ENCODE measurements at regions not wholly inside any gene's neighbourhood (a gene's known extent, or its start where the extent isn't known, plus 50 kb on each side); places are given as distances from the start of the nearest gene placed in this dataset.

DNA sequence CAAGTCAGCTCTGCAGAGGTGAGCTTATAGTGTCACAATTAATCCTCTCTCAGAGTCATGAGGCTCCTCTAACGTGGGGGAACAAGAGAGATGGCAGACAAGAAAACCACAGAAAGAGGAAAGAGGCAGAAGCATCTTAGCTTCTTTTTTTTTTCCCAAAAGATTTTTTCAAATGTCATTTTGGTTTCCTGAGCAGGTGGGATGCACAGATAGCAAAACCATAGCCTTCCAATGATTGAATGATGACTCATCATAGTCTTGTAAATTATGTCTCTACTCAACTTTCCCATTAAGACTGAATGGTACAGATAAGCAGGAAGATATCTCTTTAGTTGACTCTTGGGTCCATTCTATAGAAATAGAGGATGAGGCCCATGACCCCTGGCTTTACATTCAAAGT, 162.8 kb upstream of the ZFHX3 start:
- Histone ChIP-seq H3K23ac (ENCODE audit: low read length in 2 of 2) (no peak overlapping the region), H3K4ac (ENCODE audit: low read depth in 1 of 2, low read length in 2 of 2) (no peak overlapping the region), H3K4me1 (ENCODE audit: control insufficient read depth, insufficient read depth, low read depth, low read length) (no peaks in the 10 kb centered on the region), H2BK15ac (ENCODE audit: low read depth, poor library complexity, severe bottlenecking) (no peak overlapping the region), H2BK5ac (ENCODE audit: low read depth, low read length, poor library complexity, severe bottlenecking) (no peak overlapping the region), H3K79me1 (replicated peaks; ENCODE audit: low read length, poor library complexity, severe bottlenecking) (no peaks in the 10 kb centered on the region), H4K8ac (ENCODE audit: low read length) (no peak overlapping the region), H3K14ac (ENCODE audit: low read length in 2 of 2) (no peak overlapping the region), H2AFZ (ENCODE audit: low read depth, low read length) (no peak overlapping the region), H3K36me3 (ENCODE audit: control insufficient read depth in 1 of 2, insufficient read depth in 2 of 2, low read depth in 1 of 2, low read length in 2 of 2) (no peaks in the 10 kb centered on the region), H3K27me3 (ENCODE audit: control insufficient read depth in 1 of 2, insufficient read depth in 1 of 2, low read length in 2 of 2) (no peaks in the 10 kb centered on the region), H3K18ac (ENCODE audit: low read depth in 1 of 2, low read length in 2 of 2) (no peak overlapping the region), H2AK5ac (ENCODE audit: low read length, severe bottlenecking) (no peak overlapping the region), H3K4me3 (ENCODE audit: insufficient read depth in 1 of 2, low read depth in 1 of 2, low read length in 2 of 2) (no peak overlapping the region), H3K9me3 (ENCODE audit: control insufficient read depth, low read length) (no peaks in the 10 kb centered on the region), H3K27ac (ENCODE audit: low read length, poor library complexity, severe bottlenecking) (no peak overlapping the region), H3K9ac (ENCODE audit: low read length) (no peak overlapping the region), H4K91ac (ENCODE audit: low read length) (no peak overlapping the region), H3K4me2 (ENCODE audit: low read length, poor library complexity, severe bottlenecking) (no peak overlapping the region), H2BK12ac (ENCODE audit: low read length in 2 of 2) (no peak overlapping the region), H2BK120ac (ENCODE audit: low read depth, low read length) (no peak overlapping the region)
- no peak for DNase-seq
- WGBS = 63% methylated on average over 1 of the region's 1 CpG

DNA sequence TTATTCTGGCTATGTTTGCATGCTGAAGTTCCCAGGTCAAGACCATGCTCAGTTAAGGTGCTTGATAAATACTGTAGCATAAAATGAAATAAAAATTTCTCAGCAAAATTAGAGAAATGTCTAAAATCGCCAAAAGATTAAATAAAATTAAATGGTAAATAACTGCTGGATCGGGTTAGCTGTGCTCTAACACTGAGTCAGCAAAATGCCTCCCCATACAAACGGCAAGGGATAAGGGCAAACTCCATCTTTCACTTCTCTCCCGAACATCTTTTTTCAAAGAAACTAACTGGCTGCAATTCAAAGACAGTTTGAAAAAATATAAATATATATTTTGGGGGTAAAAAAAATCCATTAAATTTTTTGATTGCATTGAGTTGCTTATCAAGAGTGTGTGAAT, 162.2 kb upstream of the ZFHX3 start:
- no peak overlapping the region for H2AFZ ChIP-seq (ENCODE audit: low read depth, low read length)
- WGBS = 91% methylated on average over 3 of the region's 4 CpGs
- no peak overlapping the region for H3K4ac ChIP-seq (ENCODE audit: low read depth in 1 of 2, low read length in 2 of 2)
- H3K4me3 ChIP-seq (ENCODE audit: insufficient read depth in 1 of 2, low read depth in 1 of 2, low read length in 2 of 2) = no peak overlapping the region
- no peak overlapping the region for H2BK12ac ChIP-seq (ENCODE audit: low read length in 2 of 2)
- H2BK5ac ChIP-seq (ENCODE audit: low read depth, low read length, poor library complexity, severe bottlenecking) = no peak overlapping the region
- H3K4me1 ChIP-seq (ENCODE audit: control insufficient read depth, insufficient read depth, low read depth, low read length) = no peaks in the 10 kb centered on the region
- no peak for DNase-seq
- no peaks in the 10 kb centered on the region for H3K79me1 ChIP-seq (replicated peaks; ENCODE audit: low read length, poor library complexity, severe bottlenecking)
- H3K14ac ChIP-seq (ENCODE audit: low read length in 2 of 2) = no peak overlapping the region
- no peak overlapping the region for H3K4me2 ChIP-seq (ENCODE audit: low read length, poor library complexity, severe bottlenecking)
- H2AK5ac ChIP-seq (ENCODE audit: low read length, severe bottlenecking) = no peak overlapping the region
- H3K27me3 ChIP-seq (ENCODE audit: control insufficient read depth in 1 of 2, insufficient read depth in 1 of 2, low read length in 2 of 2) = no peaks in the 10 kb centered on the region
- no peak overlapping the region for H3K18ac ChIP-seq (ENCODE audit: low read depth in 1 of 2, low read length in 2 of 2)
- H2BK15ac ChIP-seq (ENCODE audit: low read depth, poor library complexity, severe bottlenecking) = no peak overlapping the region
- no peak overlapping the region for H3K27ac ChIP-seq (ENCODE audit: low read length, poor library complexity, severe bottlenecking)
- H3K23ac ChIP-seq (ENCODE audit: low read length in 2 of 2) = no peak overlapping the region
- no peak overlapping the region for H4K91ac ChIP-seq (ENCODE audit: low read length)
- H4K8ac ChIP-seq (ENCODE audit: low read length) = no peak overlapping the region
- no peaks in the 10 kb centered on the region for H3K36me3 ChIP-seq (ENCODE audit: control insufficient read depth in 1 of 2, insufficient read depth in 2 of 2, low read depth in 1 of 2, low read length in 2 of 2)
- no peak overlapping the region for H3K9ac ChIP-seq (ENCODE audit: low read length)
- H2BK120ac ChIP-seq (ENCODE audit: low read depth, low read length) = no peak overlapping the region
- H3K9me3 ChIP-seq (ENCODE audit: control insufficient read depth, low read length) = no peaks in the 10 kb centered on the region

DNA sequence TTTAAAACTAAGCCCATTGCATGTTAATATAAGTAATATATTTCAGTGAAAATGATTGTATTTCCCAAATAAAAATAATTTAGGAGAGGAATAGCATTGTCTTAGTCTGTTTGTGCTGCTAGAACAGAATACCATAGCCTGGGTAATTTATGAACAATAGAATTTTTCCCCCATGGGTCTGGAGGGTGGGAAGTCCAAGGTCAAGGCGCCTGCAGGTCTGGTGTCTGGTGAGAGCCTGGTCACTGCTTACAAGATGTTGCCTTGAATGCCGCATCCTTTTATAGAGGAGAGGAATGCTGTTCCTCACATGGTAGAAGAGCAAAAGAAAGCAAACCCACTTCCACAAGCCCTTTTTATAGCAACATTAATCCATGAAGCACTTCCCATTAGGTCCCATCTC, 161.3 kb upstream of the ZFHX3 start:
- Histone ChIP-seq H2BK12ac (ENCODE audit: low read length in 2 of 2) (no peak overlapping the region), H3K18ac (ENCODE audit: low read depth in 1 of 2, low read length in 2 of 2) (no peak overlapping the region), H3K23ac (ENCODE audit: low read length in 2 of 2) (no peak overlapping the region), H4K8ac (ENCODE audit: low read length) (no peak overlapping the region), H4K91ac (ENCODE audit: low read length) (no peak overlapping the region), H2AK5ac (ENCODE audit: low read length, severe bottlenecking) (no peak overlapping the region), H2AFZ (ENCODE audit: low read depth, low read length) (no peak overlapping the region), H3K4ac (ENCODE audit: low read depth in 1 of 2, low read length in 2 of 2) (no peak overlapping the region), H3K4me3 (ENCODE audit: insufficient read depth in 1 of 2, low read depth in 1 of 2, low read length in 2 of 2) (no peak overlapping the region), H2BK120ac (ENCODE audit: low read depth, low read length) (no peak overlapping the region), H3K9ac (ENCODE audit: low read length) (no peak overlapping the region), H3K36me3 (ENCODE audit: control insufficient read depth in 1 of 2, insufficient read depth in 2 of 2, low read depth in 1 of 2, low read length in 2 of 2) (no peaks in the 10 kb centered on the region), H3K9me3 (ENCODE audit: control insufficient read depth, low read length) (no peaks in the 10 kb centered on the region), H3K14ac (ENCODE audit: low read length in 2 of 2) (no peak overlapping the region), H3K4me1 (ENCODE audit: control insufficient read depth, insufficient read depth, low read depth, low read length) (no peaks in the 10 kb centered on the region), H3K4me2 (ENCODE audit: low read length, poor library complexity, severe bottlenecking) (no peak overlapping the region), H3K27me3 (ENCODE audit: control insufficient read depth in 1 of 2, insufficient read depth in 1 of 2, low read length in 2 of 2) (no peaks in the 10 kb centered on the region), H2BK5ac (ENCODE audit: low read depth, low read length, poor library complexity, severe bottlenecking) (peak overlapping the region; percentile 39), H3K79me1 (replicated peaks; ENCODE audit: low read length, poor library complexity, severe bottlenecking) (no peaks in the 10 kb centered on the region), H2BK15ac (ENCODE audit: low read depth, poor library complexity, severe bottlenecking) (no peak overlapping the region), H3K27ac (ENCODE audit: low read length, poor library complexity, severe bottlenecking) (no peak overlapping the region)
- DNase-seq = no peak
- WGBS = 100% methylated on average over 1 of the region's 2 CpGs

DNA sequence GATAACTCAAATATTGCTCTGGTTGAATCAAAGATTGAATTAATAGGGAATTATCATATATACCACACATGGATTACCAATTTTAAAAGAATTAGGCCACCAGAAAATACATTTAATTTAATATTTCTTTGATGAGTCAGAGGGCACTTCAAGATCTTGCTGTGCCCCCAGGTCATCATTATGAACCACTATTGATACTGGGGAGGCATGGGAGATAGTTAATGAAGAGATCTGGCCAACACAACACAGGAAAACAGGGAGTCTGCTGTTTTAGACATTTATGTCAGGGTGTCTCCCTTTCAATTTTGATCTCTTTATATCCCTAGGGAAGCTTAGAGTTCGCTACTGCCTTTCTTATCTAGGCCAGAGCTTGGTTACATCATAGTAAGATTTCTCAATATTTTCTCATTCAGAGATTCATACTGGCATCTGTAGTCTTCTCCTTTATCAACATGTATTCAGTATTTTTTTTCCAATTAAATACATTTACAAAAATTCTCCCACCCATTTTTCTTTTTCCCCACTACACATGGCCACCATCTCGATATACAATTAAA, 158.3 kb upstream of the ZFHX3 start:
- DNase-seq = no peak
- H3K9me3 ChIP-seq (ENCODE audit: control insufficient read depth, low read length) = no peaks in the 10 kb centered on the region
- H3K79me1 ChIP-seq (replicated peaks; ENCODE audit: low read length, poor library complexity, severe bottlenecking) = no peaks in the 10 kb centered on the region
- 77% methylated on average over 2 of the region's 2 CpGs for WGBS
- no peak overlapping the region for H3K4ac ChIP-seq (ENCODE audit: low read depth in 1 of 2, low read length in 2 of 2)
- H4K91ac ChIP-seq (ENCODE audit: low read length) = no peak overlapping the region
- no peak overlapping the region for H2BK15ac ChIP-seq (ENCODE audit: low read depth, poor library complexity, severe bottlenecking)
- no peak overlapping the region for H3K23ac ChIP-seq (ENCODE audit: low read length in 2 of 2)
- H2BK120ac ChIP-seq (ENCODE audit: low read depth, low read length) = no peak overlapping the region
- no peak overlapping the region for H3K18ac ChIP-seq (ENCODE audit: low read depth in 1 of 2, low read length in 2 of 2)
- H2BK5ac ChIP-seq (ENCODE audit: low read depth, low read length, poor library complexity, severe bottlenecking) = no peak overlapping the region
- no peak overlapping the region for H3K27ac ChIP-seq (ENCODE audit: low read length, poor library complexity, severe bottlenecking)
- H2AK5ac ChIP-seq (ENCODE audit: low read length, severe bottlenecking) = no peak overlapping the region
- no peak overlapping the region for H3K4me2 ChIP-seq (ENCODE audit: low read length, poor library complexity, severe bottlenecking)
- no peak overlapping the region for H3K4me3 ChIP-seq (ENCODE audit: insufficient read depth in 1 of 2, low read depth in 1 of 2, low read length in 2 of 2)
- H2AFZ ChIP-seq (ENCODE audit: low read depth, low read length) = no peak overlapping the region
- no peak overlapping the region for H3K9ac ChIP-seq (ENCODE audit: low read length)
- H3K36me3 ChIP-seq (ENCODE audit: control insufficient read depth in 1 of 2, insufficient read depth in 2 of 2, low read depth in 1 of 2, low read length in 2 of 2) = no peaks in the 10 kb centered on the region
- H3K14ac ChIP-seq (ENCODE audit: low read length in 2 of 2) = no peak overlapping the region
- H2BK12ac ChIP-seq (ENCODE audit: low read length in 2 of 2) = no peak overlapping the region
- H3K27me3 ChIP-seq (ENCODE audit: control insufficient read depth in 1 of 2, insufficient read depth in 1 of 2, low read length in 2 of 2) = no peaks in the 10 kb centered on the region
- no peak overlapping the region for H4K8ac ChIP-seq (ENCODE audit: low read length)
- no peaks in the 10 kb centered on the region for H3K4me1 ChIP-seq (ENCODE audit: control insufficient read depth, insufficient read depth, low read depth, low read length)

All from mesenchymal stem cell (in vitro differentiated cells and primary cell).